Keratinocyte (primary cell): ENCODE measurements at regions not wholly inside any gene's neighbourhood (a gene's known extent, or its start where the extent isn't known, plus 50 kb on each side); places are given as distances from the start of the nearest gene placed in this dataset.

ENCODE experiments used
- DNase-seq: peaks from one replicate; pipeline ENCODE4 v3.0.0-alpha.2; 2011; ENCODE audit warnings: low read depth, missing footprints, low spot score
- FAIRE-seq: peaks from 2 replicates; lab custom pipeline; 2011; peaks lifted over from hg19 to GRCh38; lab: Jason Lieb, UNC
- H2AFZ ChIP-seq: 2 replicates; pipeline ENCODE4 v1.6.0; 2012; ENCODE audit warnings: low read length, control low read depth, inconsistent platforms; ENCODE audit not compliant: control insufficient read depth
- H3K27ac ChIP-seq: 2 replicates; pipeline ENCODE4 v1.5.1; 2011; ENCODE audit warnings: low read length; ENCODE audit not compliant: control insufficient read depth, insufficient read depth
- H3K27me3 ChIP-seq: 3 replicates; pipeline ENCODE4 v1.6.0; 2011; ENCODE audit warnings: low read length; ENCODE audit not compliant: control insufficient read depth, insufficient read depth; ENCODE audit errors: extremely low read depth
- H3K36me3 ChIP-seq, 2 experiments: 2 replicates in 1 of 2; 3 replicates in 1 of 2; pipeline ENCODE4 v1.5.1; 2011; ENCODE audit warnings: low read length in 2 of 2, mild to moderate bottlenecking in 1 of 2; ENCODE audit not compliant: control insufficient read depth in 2 of 2, insufficient read depth in 2 of 2; ENCODE audit errors: extremely low read depth in 1 of 2
- H3K4me1 ChIP-seq: 3 replicates; pipeline ENCODE4 v1.5.1; 2011; ENCODE audit warnings: low read length; ENCODE audit not compliant: control insufficient read depth, insufficient read depth; ENCODE audit errors: extremely low read depth
- H3K4me2 ChIP-seq: 3 replicates; pipeline ENCODE4 v1.6.0; 2011; ENCODE audit warnings: low read depth, low read length; ENCODE audit not compliant: control insufficient read depth, insufficient read depth; ENCODE audit errors: extremely low read depth
- H3K4me3 ChIP-seq, 3 experiments: fragments of 200-600 bp in 1 of 3; sonication (generic) in 1 of 3; 2 replicates in 2 of 3; 3 replicates in 1 of 3; pipeline ENCODE4 v1.5.1; 2011 to 2016; ENCODE audit warnings: low read length in 3 of 3, mild to moderate bottlenecking in 3 of 3, control low read depth in 2 of 3, inconsistent platforms in 1 of 3, low read depth in 1 of 3, mixed read lengths in 1 of 3, mixed run types in 1 of 3, moderate library complexity in 1 of 3; ENCODE audit not compliant: control insufficient read depth in 2 of 3, insufficient read depth in 2 of 3; ENCODE audit errors: extremely low read depth in 1 of 3
- H3K79me2 ChIP-seq: 2 replicates; pipeline ENCODE4 v1.6.0; 2012; ENCODE audit warnings: low read length; ENCODE audit not compliant: control insufficient read depth, insufficient read depth
- H3K9ac ChIP-seq: 3 replicates; pipeline ENCODE4 v1.6.0; 2011; ENCODE audit warnings: low read length; ENCODE audit not compliant: control insufficient read depth, insufficient read depth; ENCODE audit errors: extremely low read depth
- H3K9me1 ChIP-seq: 3 replicates; pipeline ENCODE4 v1.6.0; 2011; ENCODE audit warnings: low read length; ENCODE audit not compliant: control insufficient read depth, insufficient read depth; ENCODE audit errors: extremely low read depth
- H3K9me3 ChIP-seq: 2 replicates; pipeline ENCODE4 v1.5.1; 2012; ENCODE audit warnings: low read depth, low read length; ENCODE audit not compliant: control insufficient read depth
- H4K20me1 ChIP-seq: 3 replicates; pipeline ENCODE4 v1.6.0; 2011; ENCODE audit warnings: low read length; ENCODE audit not compliant: control insufficient read depth, insufficient read depth; ENCODE audit errors: extremely low read depth
- CTCF ChIP-seq, 3 experiments: IDR thresholded peaks in 1 of 3; conservative IDR thresholded peaks in 1 of 3; optimal IDR thresholded peaks in 1 of 3; 2 replicates in 2 of 3; 3 replicates in 1 of 3; pipeline versions ENCODE3 to v1.5.1; 2011; ENCODE audit warnings: low read length in 3 of 3, mild to moderate bottlenecking in 3 of 3, moderate library complexity in 2 of 3, control low read depth in 1 of 3, inconsistent platforms in 1 of 3; ENCODE audit not compliant: insufficient read depth in 2 of 3; ENCODE audit errors: extremely low read depth in 1 of 3
- EZH2 ChIP-seq: IDR thresholded peaks from one replicate; pipeline ENCODE4 v1.6.1; 2012; ENCODE audit warnings: inconsistent platforms, mild to moderate bottlenecking, low read length, moderate library complexity
- dilution Hi-C: fragments of 300-500 bp; cut with MboI; formaldehyde crosslinking; loops from one replicate; pipeline ENCODE4 v1.7.0; 2020; ENCODE audit warnings: low sequenced_read_pairs; ENCODE audit not compliant: extremely low pct_ligation_motif_present

GRCh38 chr13:90740099-90740498 lies 607.4 kb upstream of the MIR17HG start:
- no peak overlapping the region for H3K4me3 ChIP-seq
- FAIRE-seq = no peak
- H3K4me1 ChIP-seq = no peaks in the 10 kb centered on the region
- no peaks in the 10 kb centered on the region for H3K27me3 ChIP-seq
- H2AFZ ChIP-seq = no peak overlapping the region
- no peaks in the 10 kb centered on the region for H3K9me1 ChIP-seq
- H3K4me2 ChIP-seq = no peak overlapping the region
- dilution Hi-C loops = no loop called here
- TF ChIP-seq CTCF (optimal IDR thresholded peaks at IDR 0.05 in 1 of 3, IDR thresholded peaks at IDR 0.05 in 1 of 3, conservative IDR thresholded peaks at IDR 0.05 in 1 of 3; ENCODE audit: extremely low read depth in 1 of 3, insufficient read depth in 2 of 3, low read length in 3 of 3) (no peak), EZH2 (no peak)
- H4K20me1 ChIP-seq = no peaks in the 10 kb centered on the region
- H3K79me2 ChIP-seq = no peaks in the 10 kb centered on the region
- H3K36me3 ChIP-seq = no peaks in the 10 kb centered on the region
- no peak for DNase-seq
- no peak overlapping the region for H3K9ac ChIP-seq
- no peak overlapping the region for H3K27ac ChIP-seq
- no peaks in the 10 kb centered on the region for H3K9me3 ChIP-seq

DNA sequence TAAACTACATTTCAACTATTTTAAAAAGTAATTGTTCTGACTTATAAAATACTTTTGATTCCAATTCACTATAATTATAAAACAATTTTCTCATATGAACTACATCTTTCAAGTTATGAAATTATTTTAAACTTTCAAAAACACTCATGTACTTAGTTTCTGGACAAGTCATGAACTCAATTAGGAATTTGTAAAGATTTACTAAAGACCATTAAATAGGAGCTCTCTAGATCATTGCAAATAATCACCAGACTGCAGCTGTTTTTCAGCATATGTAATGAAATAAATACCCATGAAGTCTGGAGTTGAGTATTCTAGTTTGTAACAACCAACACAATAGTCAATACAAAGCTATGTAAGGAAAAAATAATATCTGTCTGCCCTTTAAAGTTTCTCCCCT lies 605.1 kb upstream of the MIR17HG start:
- dilution Hi-C loops = no loop called here
- DNase-seq = no peak
- Histone ChIP-seq H3K79me2 (no peaks in the 10 kb centered on the region), H3K4me1 (no peaks in the 10 kb centered on the region), H3K27ac (no peak overlapping the region), H3K9me1 (no peaks in the 10 kb centered on the region), H3K9me3 (no peaks in the 10 kb centered on the region), H3K36me3 (no peaks in the 10 kb centered on the region), H4K20me1 (no peaks in the 10 kb centered on the region), H3K4me3 (no peak overlapping the region), H3K27me3 (no peaks in the 10 kb centered on the region), H3K9ac (no peak overlapping the region), H2AFZ (no peak overlapping the region), H3K4me2 (no peak overlapping the region)
- no peak for FAIRE-seq
- TF ChIP-seq EZH2 = no peak
- no peak for TF ChIP-seq CTCF (optimal IDR thresholded peaks at IDR 0.05 in 1 of 3, IDR thresholded peaks at IDR 0.05 in 1 of 3, conservative IDR thresholded peaks at IDR 0.05 in 1 of 3; ENCODE audit: extremely low read depth in 1 of 3, insufficient read depth in 2 of 3, low read length in 3 of 3)
